HCT116 (cell line): ENCODE measurements at regions not wholly inside any gene's neighbourhood (a gene's known extent, or its start where the extent isn't known, plus 50 kb on each side); places are given as distances from the start of the nearest gene placed in this dataset.

Source experiments
- ATAC-seq: fragments of 200-7000 bp; cut with Tn5 transposase; 2 replicates; pipeline ENCODE4 v1.9.1; 2020; ENCODE audit warnings: mild to moderate bottlenecking, moderate library complexity
- BruUV-seq: library from RNA; stranded (reverse); fragments of 400-500 nt; replicated peaks from 2 replicates; lab custom pipeline; 2021; lab: Mats Ljungman, UMichigan
- CTCF ChIA-PET: fragments of 300-600 bp; sonication (Branson Sonifier 250); formaldehyde crosslinking; loops from one replicate; lab custom pipeline; 2021; ENCODE audit warnings: antibody characterized with exemption; lab: Charles Lee
- POLR2A ChIA-PET: fragments of 300-600, 350-600 bp; sonication (Branson Sonifier 250); formaldehyde crosslinking; loops from one replicate; lab custom pipeline; 2021; ENCODE audit warnings: antibody characterized with exemption; lab: Charles Lee
- RAD21 ChIA-PET, 2 experiments: fragments of 300-600 bp; sonication (Branson Sonifier 250); formaldehyde crosslinking; loops; one replicate each; lab custom pipeline; 2023; ENCODE audit warnings: low total read pairs in 2 of 2; ENCODE audit not compliant: uncharacterized antibody in 2 of 2, unreplicated experiment in 2 of 2, low non-redundant PET in 1 of 2; lab: Charles Lee
- DNase-seq: peaks from one replicate; pipeline ENCODE4 v3.0.0-alpha.2; 2010; ENCODE audit warnings: low read depth, low spot score
- H2AFZ ChIP-seq: fragments of 200-600 bp; shearing (Covaris generic), sonication (generic); 2 replicates; pipeline ENCODE4 v1.6.1; 2017; ENCODE audit warnings: low read depth, mixed run types, mixed read lengths, antibody characterized with exemption, low read length; ENCODE audit not compliant: poor library complexity, severe bottlenecking
- H3K27ac ChIP-seq: 2 replicates; pipeline ENCODE4 v1.5.1; 2012; ENCODE audit warnings: low read depth, low read length
- H3K27me3 ChIP-seq: fragments of 200-600 bp; sonication (generic); 2 replicates; pipeline ENCODE4 v1.6.1; 2016; ENCODE audit warnings: mixed run types, low read length, mixed read lengths; ENCODE audit not compliant: insufficient read depth
- H3K36me3 ChIP-seq, 2 experiments: fragments of 200-500 bp in 1 of 2; fragments of 200-600 bp in 1 of 2; sonication (Bioruptor generic) in 1 of 2; sonication (generic) in 1 of 2; 2 replicates each; pipeline versions ENCODE4 v1.5.1 to v1.6.1; 2014 to 2016; ENCODE audit warnings: low read length in 2 of 2, inconsistent platforms in 1 of 2, mixed read lengths in 1 of 2, mixed run types in 1 of 2; ENCODE audit not compliant: insufficient read depth in 2 of 2, control insufficient read depth in 1 of 2
- H3K4me1 ChIP-seq, 2 experiments: fragments of 200-600 bp in 1 of 2; sonication (generic) in 1 of 2; 2 replicates each; pipeline versions ENCODE4 v1.5.1 to v1.6.1; 2012 to 2017; ENCODE audit warnings: low read length in 2 of 2, inconsistent platforms in 1 of 2, mild to moderate bottlenecking in 1 of 2, mixed read lengths in 1 of 2, mixed run types in 1 of 2, moderate library complexity in 1 of 2; ENCODE audit not compliant: insufficient read depth in 2 of 2, control insufficient read depth in 1 of 2
- H3K4me2 ChIP-seq: fragments of 200-600 bp; sonication (generic); 2 replicates; pipeline ENCODE4 v1.6.1; 2017; ENCODE audit warnings: mixed run types, low read length, mixed read lengths
- H3K4me3 ChIP-seq, 2 experiments: fragments of 200-600 bp in 1 of 2; sonication (generic) in 1 of 2; replicated peaks in 1 of 2; 2 replicates each; pipeline ENCODE4 v1.5.1; 2011 to 2016; ENCODE audit warnings: low read length in 2 of 2, control low read depth in 1 of 2, low read depth in 1 of 2, mild to moderate bottlenecking in 1 of 2, mixed read lengths in 1 of 2, mixed run types in 1 of 2
- H3K79me2 ChIP-seq: fragments of 200-600 bp; sonication (generic); 2 replicates; pipeline ENCODE4 v1.6.1; 2017; ENCODE audit warnings: mild to moderate bottlenecking, mixed run types, low read length, moderate library complexity, mixed read lengths; ENCODE audit not compliant: insufficient read depth
- H3K9ac ChIP-seq: fragments of 200-600 bp; sonication (generic); 2 replicates; pipeline ENCODE4 v1.6.1; 2016; ENCODE audit warnings: low read length, mixed read lengths
- H3K9me2 ChIP-seq: fragments of 200-600 bp; sonication (generic), shearing (Covaris generic); 2 replicates; pipeline ENCODE4 v1.6.1; 2017; ENCODE audit warnings: mixed run types, mild to moderate bottlenecking, moderate library complexity; ENCODE audit not compliant: insufficient read depth
- H3K9me3 ChIP-seq, 2 experiments: fragments of 200-500 bp in 1 of 2; fragments of 200-600 bp in 1 of 2; sonication (Bioruptor generic) in 1 of 2; sonication (generic) in 1 of 2; 2 replicates each; pipeline ENCODE4 v1.6.1; 2014 to 2017; ENCODE audit warnings: low read length in 2 of 2, mixed read lengths in 2 of 2, inconsistent platforms in 1 of 2, low read depth in 1 of 2, mild to moderate bottlenecking in 1 of 2, mixed run types in 1 of 2, moderate library complexity in 1 of 2; ENCODE audit not compliant: control insufficient read depth in 1 of 2, insufficient read depth in 1 of 2
- H4K20me1 ChIP-seq: fragments of 200-600 bp; sonication (generic), shearing (Covaris generic); 2 replicates; pipeline ENCODE4 v1.6.1; 2017; ENCODE audit warnings: mixed run types, mild to moderate bottlenecking, moderate library complexity; ENCODE audit not compliant: insufficient read depth
- CTCF ChIP-seq, 3 experiments: fragments of 200-600 bp in 1 of 3; sonication (generic) in 1 of 3; IDR thresholded peaks in 2 of 3; conservative IDR thresholded peaks in 1 of 3; 2 replicates each; pipeline ENCODE4 v1.5.1; 2012 to 2017; ENCODE audit warnings: low read depth in 2 of 3, low read length in 2 of 3, antibody characterized with exemption in 1 of 3, borderline replicate concordance in 1 of 3, control low read depth in 1 of 3, mild to moderate bottlenecking in 1 of 3, mixed read lengths in 1 of 3, mixed run types in 1 of 3, moderate library complexity in 1 of 3; ENCODE audit not compliant: insufficient read depth in 1 of 3
- EZH2 ChIP-seq: fragments of 200-600 bp; sonication (generic); IDR thresholded peaks from 2 replicates; pipeline ENCODE4 v1.6.1; 2017; ENCODE audit warnings: antibody characterized with exemption, mixed run types
- FOSL1 ChIP-seq: IDR thresholded peaks from 2 replicates; pipeline ENCODE4 v1.6.1; 2012; ENCODE audit warnings: low read depth
- JUND ChIP-seq: IDR thresholded peaks from 2 replicates; pipeline ENCODE4 v1.6.1; 2012
- POLR2AphosphoS5 ChIP-seq: IDR thresholded peaks from 2 replicates; pipeline ENCODE4 v1.6.1; 2011; ENCODE audit warnings: mild to moderate bottlenecking, low read depth, low read length, moderate library complexity
- RAD21 ChIP-seq: IDR thresholded peaks from 2 replicates; pipeline ENCODE4 v1.6.1; 2012; ENCODE audit warnings: low read depth, mild to moderate bottlenecking
- SRF ChIP-seq: IDR thresholded peaks from 2 replicates; pipeline ENCODE4 v1.6.1; 2012; ENCODE audit warnings: low read depth
- TCF7L2 ChIP-seq: IDR thresholded peaks from 2 replicates; pipeline ENCODE4 v1.7.0; 2011; ENCODE audit warnings: borderline replicate concordance, inconsistent platforms; ENCODE audit not compliant: insufficient read depth, insufficient read length; ENCODE audit errors: extremely low read depth
- ZBTB33 ChIP-seq: IDR thresholded peaks from 2 replicates; pipeline ENCODE4 v1.6.1; 2011; ENCODE audit warnings: mild to moderate bottlenecking, low read length, moderate library complexity; ENCODE audit not compliant: insufficient replicate concordance; ENCODE audit errors: extremely low read depth
- intact Hi-C: fragments of 100-400 bp; cut with micrococcal nuclease; formaldehyde crosslinking; loops from 2 replicates; pipeline ENCODE4 v1.10.0; 2022

- Histone ChIP-seq H4K20me1 (no peaks in the 10 kb centered on the region), H3K9me3 (no peaks in the 10 kb centered on the region), H3K27ac (no peak overlapping the region), H3K9ac (no peak overlapping the region), H3K4me3 (no peak overlapping the region), H3K79me2 (no peaks in the 10 kb centered on the region), H3K4me2 (no peak overlapping the region), H3K36me3 (no peaks in the 10 kb centered on the region), H2AFZ (no peak overlapping the region), H3K9me2 (no peaks in the 10 kb centered on the region), H3K4me1 (no peaks in the 10 kb centered on the region), H3K27me3 (no peaks in the 10 kb centered on the region)
- DNase-seq: no peak
- no peak for TF ChIP-seq CTCF (IDR thresholded peaks at IDR 0.05 in 2 of 3, conservative IDR thresholded peaks at IDR 0.05 in 1 of 3; ENCODE audit: borderline replicate concordance in 1 of 3, insufficient read depth in 1 of 3, low read depth in 2 of 3, low read length in 2 of 3)
- TF ChIP-seq EZH2: no peak
- TF ChIP-seq ZBTB33: no peak
- no peak for TF ChIP-seq SRF
- no peak for TF ChIP-seq FOSL1
- TF ChIP-seq POLR2AphosphoS5: no peak
- no peak for TF ChIP-seq RAD21
- TF ChIP-seq JUND: no peak
- TF ChIP-seq TCF7L2: no peak
- CTCF ChIA-PET: interaction anchor here (1.6 kb wide), 1 partner anchor 11 kb away, joined by 4 read pairs; no protein-coding TSS in a partner anchor
- BruUV-seq: no TSS peak
- no peak for ATAC-seq
- intact Hi-C loops: no loop called here
- POLR2A ChIA-PET: no interaction called here
- RAD21 ChIA-PET: no interaction called here
Observed at GRCh38 chr1:99537886-99538617, 107.9 kb upstream of the PALMD start.
